Adrenal gland (tissue), 9 donors: ENCODE measurements at regions not wholly inside any gene's neighbourhood (a gene's known extent, or its start where the extent isn't known, plus 50 kb on each side); places are given as distances from the start of the nearest gene placed in this dataset.
A peak's percentile ranks its signal among the peaks of the same experiment; 100 is the strongest.
"Not testable (repeated sequence)": the region's sequence is repeated elsewhere in the genome, so short reads cannot be mapped to it uniquely, and the experiment has no call there.

Source experiments
- DNase-seq, 7 donors: peaks; one replicate each; pipeline ENCODE4 v3.0.0-alpha.2; 2019 to 2020
- H3K27ac ChIP-seq, 5 donors: fragments of 200-600 bp; sonication (generic) in 4 of 5; 1 replicate in 3 of 5; 2 replicates in 2 of 5; pipeline versions ENCODE4 v1.5.1 to v1.8.0; 2016 to 2020; ENCODE audit warnings: mild to moderate bottlenecking in 1 of 5
- H3K27me3 ChIP-seq: fragments of 200-600 bp; 2 replicates; pipeline ENCODE4 v1.8.0; 2021
- H3K36me3 ChIP-seq, 2 donors: fragments of 200-600 bp; replicated peaks in 1 of 2; 1 replicate in 1 of 2; 2 replicates in 1 of 2; pipeline versions ENCODE4 v1.5.1 to v1.8.0; 2018 to 2022
- H3K4me1 ChIP-seq, 2 donors: fragments of 200-600 bp; replicated peaks in 1 of 2; 1 replicate in 1 of 2; 2 replicates in 1 of 2; pipeline versions ENCODE4 v1.5.1 to v1.8.0; 2018 to 2021
- H3K4me3 ChIP-seq, 4 donors: fragments of 200-600 bp; sonication (generic) in 3 of 4; one replicate each; pipeline ENCODE4 v1.5.1; 2016 to 2018
- H3K9me3 ChIP-seq, 3 donors: fragments of 200-600 bp; sonication (generic) in 1 of 3; replicated peaks in 1 of 3; 1 replicate in 2 of 3; 2 replicates in 1 of 3; pipeline versions ENCODE4 v1.5.1 to v1.8.0; 2016 to 2021
- POLR2A ChIP-seq, 2 donors: fragments of 450-650 bp; IDR thresholded peaks; one replicate each; pipeline ENCODE4 v1.6.1; 2017; ENCODE audit warnings: antibody characterized with exemption in 2 of 2, mild to moderate bottlenecking in 2 of 2, moderate library complexity in 1 of 2
- whole genome bisulfite sequencing, 4 donors: extraction: QIAGEN DNeasy Blood & Tissue Kit in 2 of 4; methylation state at CpG; one replicate each; pipeline versions ENCODE4 v1.1.5 to v1.1.7; 2013 to 2017; 5-methylcytosine and 5-hydroxymethylcytosine counted together
- intact Hi-C, 2 donors: fragments of 100-400 bp; cut with DNase I; formaldehyde crosslinking; loops; one replicate each; pipeline versions ENCODE4 v1.14.1 to v1.15.0; 2022 to 2023
- TF ChIP-seq, protein P1 (sequence below), 6 experiments: fragments of 450-650 bp in 4 of 6; fragments of 200-600 bp in 2 of 6; sonication (generic) in 1 of 6; IDR thresholded peaks; 1 replicate in 5 of 6; 2 replicates in 1 of 6; pipeline versions ENCODE4 v1.5.1 to v1.8.0; 2016 to 2021; ENCODE audit warnings: antibody characterized with exemption in 6 of 6, mild to moderate bottlenecking in 2 of 6, moderate library complexity in 1 of 6
- donor health status: healthy with polysubstance abuse.
- donor health status: Bipolar disorder and iron deficiency.
- donor health status: DM: yes; HTN: yes; CAD: no.
- donor health status: DM: no; HTN: no; CAD: no.
- donor health status: DM: no; HTN: no; CAD: no.

DNA sequence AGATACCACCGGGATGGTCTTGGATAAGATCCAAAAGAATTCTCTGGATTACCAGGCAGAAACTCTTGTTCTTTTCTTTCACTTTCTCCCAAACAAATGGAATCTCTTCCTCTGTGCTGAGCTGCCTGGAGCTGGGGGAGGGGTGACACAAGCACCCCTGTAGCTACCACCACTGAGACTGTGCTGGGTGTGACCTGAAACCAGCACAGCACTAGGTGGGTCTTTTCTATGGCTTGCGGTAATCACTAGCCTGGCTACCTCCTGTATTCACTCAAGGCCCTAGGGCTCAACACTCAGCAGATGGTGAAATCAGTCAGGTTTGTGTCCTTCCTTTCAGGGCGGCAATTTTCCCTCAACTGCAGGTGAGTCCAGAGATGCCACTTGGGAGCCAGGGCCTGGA is 122.4 kb upstream of the CENPW start:
- Histone ChIP-seq H3K4me1 (no peaks in the 10 kb centered on the region), H3K27ac (no peak overlapping the region), H3K9me3 (no peaks in the 10 kb centered on the region), H3K4me3 (no peak overlapping the region), H3K36me3 (no peaks in the 10 kb centered on the region), H3K27me3 (no peaks in the 10 kb centered on the region)
- intact Hi-C loops: no loop called here
- WGBS, 4 donors: 91 to 100% (median 95%) methylated on average over 2 to 3 of the region's 3 CpGs
- DNase-seq: no peak
- no peak for TF ChIP-seq POLR2A (IDR thresholded peaks at IDR 0.05)
- TF ChIP-seq, protein P1, sequence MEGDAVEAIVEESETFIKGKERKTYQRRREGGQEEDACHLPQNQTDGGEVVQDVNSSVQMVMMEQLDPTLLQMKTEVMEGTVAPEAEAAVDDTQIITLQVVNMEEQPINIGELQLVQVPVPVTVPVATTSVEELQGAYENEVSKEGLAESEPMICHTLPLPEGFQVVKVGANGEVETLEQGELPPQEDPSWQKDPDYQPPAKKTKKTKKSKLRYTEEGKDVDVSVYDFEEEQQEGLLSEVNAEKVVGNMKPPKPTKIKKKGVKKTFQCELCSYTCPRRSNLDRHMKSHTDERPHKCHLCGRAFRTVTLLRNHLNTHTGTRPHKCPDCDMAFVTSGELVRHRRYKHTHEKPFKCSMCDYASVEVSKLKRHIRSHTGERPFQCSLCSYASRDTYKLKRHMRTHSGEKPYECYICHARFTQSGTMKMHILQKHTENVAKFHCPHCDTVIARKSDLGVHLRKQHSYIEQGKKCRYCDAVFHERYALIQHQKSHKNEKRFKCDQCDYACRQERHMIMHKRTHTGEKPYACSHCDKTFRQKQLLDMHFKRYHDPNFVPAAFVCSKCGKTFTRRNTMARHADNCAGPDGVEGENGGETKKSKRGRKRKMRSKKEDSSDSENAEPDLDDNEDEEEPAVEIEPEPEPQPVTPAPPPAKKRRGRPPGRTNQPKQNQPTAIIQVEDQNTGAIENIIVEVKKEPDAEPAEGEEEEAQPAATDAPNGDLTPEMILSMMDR (IDR thresholded peaks at IDR 0.05): no peak

DNA sequence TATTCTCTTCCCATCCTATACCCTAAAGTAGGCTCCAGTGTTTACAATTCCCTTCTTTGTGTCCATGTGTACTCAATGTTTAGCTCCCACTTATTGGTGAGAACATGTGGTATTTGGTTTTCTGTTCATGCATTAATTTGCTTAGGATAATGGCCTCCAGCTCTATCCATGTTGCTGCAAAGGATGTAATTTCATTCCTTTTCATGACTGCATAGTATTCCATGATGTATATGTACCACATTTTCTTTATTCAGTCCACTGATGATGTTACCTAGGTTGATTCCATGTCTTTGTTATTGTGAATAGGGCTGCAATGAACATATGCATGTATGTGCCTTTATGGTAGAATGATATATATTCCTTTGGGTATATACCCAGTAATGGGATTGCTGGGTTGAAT is 119.0 kb upstream of the CENPW start:
- H3K4me3 ChIP-seq, intact Hi-C loops, H3K9me3 ChIP-seq: not testable (repeated sequence)

DNA sequence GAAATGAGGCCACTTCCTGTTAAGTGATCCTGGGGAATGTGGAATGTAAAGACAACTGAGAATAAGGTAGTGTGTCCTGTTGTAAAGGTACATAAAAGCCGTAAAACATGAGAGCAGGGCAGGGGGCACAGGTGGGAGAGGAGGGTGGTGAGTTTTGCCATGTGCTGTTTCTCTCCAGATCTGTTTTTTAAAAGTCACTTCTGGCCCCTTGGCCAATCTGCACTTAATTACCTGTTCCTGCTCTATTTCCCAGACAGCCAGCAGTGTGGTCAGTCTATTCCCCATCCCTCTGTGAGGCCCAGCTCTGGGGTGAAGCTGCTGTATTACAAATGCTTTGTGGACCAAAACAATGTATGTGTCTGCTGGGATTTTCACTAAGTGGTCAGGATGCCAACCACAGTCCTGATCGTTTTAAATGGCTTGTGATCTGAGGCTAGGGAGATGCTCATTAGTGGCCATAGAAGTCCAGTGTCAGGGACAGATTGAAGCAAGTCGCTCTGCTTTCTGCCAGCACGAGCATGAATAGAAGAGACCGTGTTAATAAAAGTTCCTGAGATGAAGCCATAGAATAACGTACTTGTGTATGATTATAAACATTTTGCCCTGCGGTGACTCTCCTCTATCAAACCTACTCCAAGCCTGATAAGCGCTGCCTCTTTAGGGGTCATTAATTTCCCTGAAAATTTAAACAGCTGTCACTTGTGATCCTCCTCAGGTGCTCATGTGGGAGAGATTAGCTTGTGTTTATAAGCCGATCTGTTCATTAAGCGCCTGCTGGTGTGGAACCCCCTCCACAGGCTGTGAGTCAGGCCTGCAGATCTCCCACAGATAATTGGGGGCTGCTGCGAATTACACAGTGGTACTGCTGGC is 111.8 kb upstream of the CENPW start:
- peak overlapping the region in 1 of 5 donors; percentile 14 for H3K27ac ChIP-seq
- TF ChIP-seq POLR2A (IDR thresholded peaks at IDR 0.05): no peak
- TF ChIP-seq, protein P1 (IDR thresholded peaks at IDR 0.05): no peak

More for the DNA sequence above, 119.0 kb upstream of the CENPW start:
- not testable (repeated sequence) for H3K4me1 ChIP-seq, DNase-seq, H3K27me3 ChIP-seq, H3K27ac ChIP-seq, H3K36me3 ChIP-seq

DNA sequence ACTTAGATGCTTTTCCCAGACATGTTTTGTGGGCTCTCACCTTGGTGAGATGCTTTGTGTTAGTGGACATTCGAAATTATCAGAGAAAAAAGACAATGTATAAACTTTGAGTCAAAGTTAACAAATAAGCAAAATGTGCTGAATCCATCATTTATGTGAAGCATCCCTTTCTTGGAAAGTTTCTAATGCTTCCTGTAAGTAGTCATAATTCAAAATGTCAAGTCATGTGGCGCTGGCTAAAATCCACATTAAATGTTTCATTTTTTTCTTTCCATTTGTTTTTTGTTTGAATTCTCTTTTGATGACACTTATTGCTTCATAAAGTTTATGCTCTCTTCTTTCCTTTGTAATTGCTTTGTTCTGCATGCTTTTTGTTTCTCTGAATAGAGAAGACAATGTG is 107.2 kb upstream of the CENPW start:
- Histone ChIP-seq H3K27me3 (no peaks in the 10 kb centered on the region), H3K4me1 (no peaks in the 10 kb centered on the region), H3K9me3 (no peaks in the 10 kb centered on the region), H3K27ac (no peak overlapping the region), H3K4me3 (no peak overlapping the region), H3K36me3 (no peaks in the 10 kb centered on the region)
- no peak for DNase-seq
- intact Hi-C loops: no loop called here
- WGBS, 4 donors: 45 to 55% (median 53%) methylated on average over 2 of the region's 2 CpGs
- TF ChIP-seq, protein P1 (IDR thresholded peaks at IDR 0.05): no peak
- no peak for TF ChIP-seq POLR2A (IDR thresholded peaks at IDR 0.05)

More for the DNA sequence above, 111.8 kb upstream of the CENPW start:
- intact Hi-C loops: no loop called here
- DNase-seq: peak in 1 of 7 donors; percentile 64
- Histone ChIP-seq H3K27me3 (no peaks in the 10 kb centered on the region), H3K4me3 (no peak overlapping the region), H3K9me3 (no peaks in the 10 kb centered on the region), H3K36me3 (no peaks in the 10 kb centered on the region), H3K4me1 (no peaks in the 10 kb centered on the region)
- 81 to 84% (median 83%) methylated on average over 10 to 11 of the region's 11 CpGs for WGBS, 4 donors

DNA sequence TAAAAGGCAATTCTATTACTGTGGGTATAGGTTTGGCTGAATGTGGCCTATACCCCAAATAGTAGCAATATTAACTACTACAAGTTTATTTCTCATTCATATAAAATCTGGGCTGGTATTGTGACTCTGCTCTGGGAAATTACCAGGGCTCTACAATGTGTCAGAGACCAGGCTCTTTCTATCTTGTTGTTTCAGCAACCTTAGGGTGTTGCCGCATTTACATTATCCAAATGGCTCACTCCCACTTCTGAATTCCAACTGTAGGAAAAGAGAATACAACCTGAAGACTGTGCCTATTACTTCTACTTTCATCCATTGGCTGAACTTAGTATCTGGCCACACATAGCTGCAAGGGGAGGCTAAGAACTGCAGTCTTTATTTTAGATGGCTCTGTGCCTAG is 106.7 kb upstream of the CENPW start:
- intact Hi-C loops: no loop called here
- H3K27ac ChIP-seq: no peak overlapping the region
- WGBS, 4 donors: 94 to 100% (median 98%) methylated on average over 1 of the region's 1 CpG

More for the DNA sequence above, 106.7 kb upstream of the CENPW start:
- no peak overlapping the region for H3K4me3 ChIP-seq
- H3K36me3 ChIP-seq: no peaks in the 10 kb centered on the region
- H3K9me3 ChIP-seq: no peaks in the 10 kb centered on the region
- no peak for DNase-seq
- H3K27me3 ChIP-seq: no peaks in the 10 kb centered on the region
- no peak for TF ChIP-seq POLR2A (IDR thresholded peaks at IDR 0.05)
- no peaks in the 10 kb centered on the region for H3K4me1 ChIP-seq
